Large intestine (tissue), 3 donors: ENCODE measurements at regions not wholly inside any gene's neighbourhood (a gene's known extent, or its start where the extent isn't known, plus 50 kb on each side); places are given as distances from the start of the nearest gene placed in this dataset.

ENCODE experiments used
- DNase-seq, 2 donors: peaks; one replicate each; pipeline versions ENCODE4 v3.0.0 to v3.0.0-alpha.2; 2013
- H3K27ac ChIP-seq: one replicate; pipeline ENCODE4 v1.5.1; 2013; ENCODE audit warnings: low read length
- H3K27me3 ChIP-seq: 2 replicates; pipeline ENCODE4 v1.6.1; 2013; ENCODE audit warnings: low read length; ENCODE audit not compliant: control insufficient read depth, insufficient read depth
- H3K36me3 ChIP-seq: 2 replicates; pipeline ENCODE4 v1.6.1; 2013; ENCODE audit warnings: low read length; ENCODE audit not compliant: control insufficient read depth, insufficient read depth
- H3K4me1 ChIP-seq: one replicate; pipeline ENCODE4 v1.6.1; 2013; ENCODE audit warnings: low read length; ENCODE audit not compliant: control insufficient read depth, insufficient read depth
- H3K4me3 ChIP-seq: one replicate; pipeline ENCODE4 v1.5.1; 2013; ENCODE audit warnings: low read length
- H3K9me3 ChIP-seq: one replicate; pipeline ENCODE4 v1.6.1; 2013; ENCODE audit warnings: mild to moderate bottlenecking, low read depth, low read length, moderate library complexity; ENCODE audit not compliant: control insufficient read depth
- WGBS: methylation state at CpG from one replicate; pipeline ENCODE4 v1.1.5; 2013; ENCODE audit warnings: low lambda C conversion rate; ENCODE audit not compliant: insufficient coverage; 5-methylcytosine and 5-hydroxymethylcytosine counted together

DNA sequence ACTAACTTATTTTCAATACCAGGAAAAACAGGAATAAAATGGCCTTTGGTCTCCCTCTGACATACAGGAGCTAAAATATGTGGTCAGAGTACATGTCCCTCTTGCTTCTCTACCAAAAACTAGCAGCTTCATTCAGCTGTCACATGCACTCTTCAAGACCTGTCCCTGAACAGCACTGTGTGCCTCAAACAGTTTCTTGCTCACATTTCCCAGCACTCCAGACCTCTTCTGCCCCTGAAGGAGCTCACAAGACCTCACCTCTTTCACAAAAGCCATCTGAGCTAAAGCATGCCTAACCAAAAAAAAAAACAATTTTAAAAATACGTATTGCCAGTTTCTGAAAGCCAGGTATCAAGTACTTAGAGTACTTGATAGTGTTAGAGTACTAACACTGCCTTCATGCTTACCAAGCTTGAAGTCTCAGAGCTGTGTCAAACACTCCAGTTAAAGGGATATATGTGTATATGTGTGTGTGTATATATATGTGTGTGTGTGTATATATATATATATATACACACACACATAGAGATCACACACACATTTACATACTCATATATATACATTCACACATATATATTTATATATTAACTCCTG lies 148.3 kb upstream of the POU3F2 start:
- H3K27me3 ChIP-seq, result no peaks in the 10 kb centered on the region
- no peaks in the 10 kb centered on the region for H3K4me1 ChIP-seq
- H3K36me3 ChIP-seq, result no peaks in the 10 kb centered on the region
- WGBS, result no CpG with 5 or more reads among the region's 1 CpG
- H3K4me3 ChIP-seq, result no peak overlapping the region
- no peak for DNase-seq
- no peak overlapping the region for H3K27ac ChIP-seq
- no peaks in the 10 kb centered on the region for H3K9me3 ChIP-seq

DNA sequence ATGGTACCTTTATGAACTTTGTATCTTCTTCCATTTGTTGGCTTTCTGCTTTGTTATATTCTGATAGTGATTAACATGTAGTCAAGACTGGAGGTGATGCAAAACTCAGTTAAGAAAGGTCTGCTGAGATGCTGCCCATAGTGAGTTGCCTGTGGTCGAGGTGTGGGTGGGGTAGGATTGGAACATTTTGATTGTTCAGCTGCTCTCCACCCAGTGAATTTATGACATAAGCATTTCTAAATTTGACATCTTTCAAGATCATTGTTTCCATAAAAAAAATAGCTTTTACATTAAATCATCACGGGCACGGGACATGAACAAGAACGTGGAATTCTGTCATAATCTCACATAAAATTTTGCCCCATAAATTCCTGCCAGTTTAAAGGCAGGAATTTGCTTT lies 146.6 kb upstream of the POU3F2 start:
- Histone ChIP-seq H3K27ac (no peak overlapping the region), H3K4me1 (no peaks in the 10 kb centered on the region), H3K4me3 (no peak overlapping the region), H3K36me3 (no peaks in the 10 kb centered on the region), H3K9me3 (no peaks in the 10 kb centered on the region), H3K27me3 (no peaks in the 10 kb centered on the region)
- no peak for DNase-seq
- 93% methylated on average over 3 of the region's 4 CpGs for WGBS

DNA sequence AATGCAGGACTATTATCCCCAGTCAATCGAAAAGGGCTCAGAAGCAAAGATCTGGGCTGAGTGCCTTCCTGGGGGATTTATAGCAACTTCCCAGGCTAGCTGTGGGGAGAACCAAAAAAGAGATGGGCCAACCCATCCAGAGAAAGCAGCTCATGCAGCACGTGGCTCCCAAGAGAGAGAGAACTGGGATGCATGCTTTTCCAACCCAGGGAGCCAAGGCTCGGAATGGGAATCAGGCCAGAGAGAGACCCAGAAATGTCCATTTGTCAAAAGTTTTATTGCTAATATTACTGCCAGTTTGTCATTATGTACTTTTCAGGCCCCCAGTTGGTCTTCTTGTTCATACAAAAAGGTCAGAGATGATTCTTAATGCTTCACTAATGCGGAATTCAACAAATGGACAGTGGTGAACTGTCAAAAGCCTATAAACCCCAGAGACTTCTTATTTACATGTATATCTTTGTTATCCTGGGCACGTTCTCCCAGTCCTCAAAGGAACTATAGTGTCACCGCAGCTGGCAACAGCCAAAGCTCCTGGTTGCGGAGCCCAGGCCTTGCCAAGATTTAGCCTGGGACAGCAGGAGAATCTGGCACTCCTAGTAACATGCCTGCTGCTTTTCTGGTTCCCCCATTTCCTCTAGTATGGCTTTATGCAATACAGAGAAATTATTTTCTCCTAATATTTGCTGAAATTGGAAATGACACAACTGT lies 139.1 kb upstream of the POU3F2 start:
- H3K4me3 ChIP-seq, result no peak overlapping the region
- H3K4me1 ChIP-seq, result no peaks in the 10 kb centered on the region
- no peak for DNase-seq
- no peaks in the 10 kb centered on the region for H3K27me3 ChIP-seq
- WGBS, result no CpG with 5 or more reads among the region's 7 CpGs
- no peaks in the 10 kb centered on the region for H3K9me3 ChIP-seq
- no peaks in the 10 kb centered on the region for H3K36me3 ChIP-seq
- H3K27ac ChIP-seq, result no peak overlapping the region

DNA sequence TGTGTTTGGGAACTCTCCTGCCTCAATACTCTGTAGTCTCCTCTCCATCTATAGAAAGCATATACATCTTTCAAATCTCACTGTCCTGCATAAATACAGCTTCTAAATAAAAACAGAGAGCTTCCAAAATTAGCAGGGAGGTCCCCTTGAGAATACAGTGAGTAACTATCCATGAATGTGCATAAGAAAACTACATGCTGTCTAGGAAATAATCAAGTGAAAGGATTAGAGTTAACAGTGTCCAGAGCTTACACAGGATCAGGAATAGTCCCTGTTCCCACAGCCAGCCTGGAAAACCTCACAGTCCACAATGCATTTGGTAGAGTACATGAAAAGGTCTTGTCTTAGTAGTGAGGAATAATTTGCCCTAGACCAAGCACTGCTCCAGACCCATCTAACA lies 123.0 kb upstream of the POU3F2 start:
- Histone ChIP-seq H3K4me3 (no peak overlapping the region), H3K27me3 (no peaks in the 10 kb centered on the region), H3K4me1 (no peaks in the 10 kb centered on the region), H3K27ac (no peak overlapping the region), H3K36me3 (no peaks in the 10 kb centered on the region), H3K9me3 (no peaks in the 10 kb centered on the region)
- no peak for DNase-seq

DNA sequence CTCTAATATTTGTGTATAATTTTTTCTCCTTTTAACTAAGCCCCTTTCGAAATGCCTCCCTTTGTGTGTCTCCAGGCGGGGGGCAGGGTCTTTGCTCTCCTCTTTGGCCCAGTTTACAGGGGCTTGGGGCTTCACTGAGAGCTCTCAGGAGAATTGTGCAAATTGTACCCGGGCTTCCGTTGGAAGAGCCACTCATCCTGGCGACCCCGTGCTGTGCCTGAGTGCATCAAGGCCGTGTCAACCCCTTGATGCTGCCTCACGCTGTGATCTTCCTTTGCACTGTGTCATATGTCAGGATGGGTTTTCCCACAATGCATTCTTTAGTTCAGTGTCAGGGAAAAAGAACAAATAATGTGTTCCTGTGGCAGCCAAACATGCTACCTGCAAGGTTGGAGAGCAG lies 118.0 kb upstream of the POU3F2 start:
- DNase-seq, result no peak
- Histone ChIP-seq H3K36me3 (no peaks in the 10 kb centered on the region), H3K9me3 (no peaks in the 10 kb centered on the region), H3K27me3 (no peaks in the 10 kb centered on the region), H3K27ac (no peak overlapping the region), H3K4me3 (no peak overlapping the region), H3K4me1 (no peaks in the 10 kb centered on the region)
- no CpG with 5 or more reads among the region's 8 CpGs for WGBS

DNA sequence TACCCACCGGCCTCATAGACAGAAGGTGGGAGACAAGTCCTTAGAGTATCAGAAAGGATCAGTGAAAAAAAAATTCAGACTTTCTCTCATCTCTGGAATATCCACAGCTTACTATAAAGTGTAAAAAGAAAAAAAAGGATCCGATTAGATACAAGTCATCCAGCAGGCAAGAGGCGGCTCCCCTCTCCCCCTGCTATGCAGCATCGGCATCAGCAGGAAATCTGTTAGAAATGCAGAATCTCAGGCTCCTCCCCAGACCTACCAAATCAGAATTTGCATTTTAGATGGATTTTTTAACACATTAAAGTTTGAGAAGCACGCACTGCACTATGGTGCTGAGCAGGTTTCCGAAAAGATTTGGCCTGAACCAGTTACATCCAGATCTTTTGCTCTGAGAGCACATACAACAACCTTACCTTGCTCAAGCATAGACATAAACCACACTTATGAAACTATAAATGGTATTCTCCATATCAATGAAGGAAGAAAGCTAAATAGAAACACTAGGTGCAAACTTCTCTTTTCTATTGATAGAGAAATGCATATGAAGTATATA lies 117.0 kb upstream of the POU3F2 start:
- WGBS, result no CpG with 5 or more reads among the region's 6 CpGs
- Histone ChIP-seq H3K4me1 (no peaks in the 10 kb centered on the region), H3K36me3 (no peaks in the 10 kb centered on the region), H3K27ac (no peak overlapping the region), H3K27me3 (no peaks in the 10 kb centered on the region), H3K9me3 (no peaks in the 10 kb centered on the region), H3K4me3 (no peak overlapping the region)
- no peak for DNase-seq

DNA sequence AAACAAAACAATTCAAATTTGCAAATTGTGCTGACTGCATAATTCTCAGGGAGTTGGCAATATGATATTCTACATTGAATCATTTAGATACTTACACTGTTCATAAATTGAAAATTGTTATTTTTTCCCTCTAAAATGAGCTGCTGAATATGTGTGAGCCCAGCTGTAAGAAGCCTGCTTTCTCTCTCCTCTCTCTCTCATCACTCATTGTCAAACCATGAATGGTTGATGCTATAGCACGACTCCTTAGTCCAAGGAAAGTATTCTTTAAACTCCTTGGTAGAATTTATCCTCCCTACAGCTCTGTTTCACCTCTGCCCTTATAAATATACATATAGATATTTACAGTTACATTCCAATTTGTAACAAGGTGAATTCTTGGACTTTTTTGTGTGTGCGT lies 116.4 kb upstream of the POU3F2 start:
- Histone ChIP-seq H3K4me1 (no peaks in the 10 kb centered on the region), H3K4me3 (no peak overlapping the region), H3K36me3 (no peaks in the 10 kb centered on the region), H3K9me3 (no peaks in the 10 kb centered on the region), H3K27ac (no peak overlapping the region), H3K27me3 (no peaks in the 10 kb centered on the region)
- 67% methylated on average over 1 of the region's 2 CpGs for WGBS
- DNase-seq, result no peak

DNA sequence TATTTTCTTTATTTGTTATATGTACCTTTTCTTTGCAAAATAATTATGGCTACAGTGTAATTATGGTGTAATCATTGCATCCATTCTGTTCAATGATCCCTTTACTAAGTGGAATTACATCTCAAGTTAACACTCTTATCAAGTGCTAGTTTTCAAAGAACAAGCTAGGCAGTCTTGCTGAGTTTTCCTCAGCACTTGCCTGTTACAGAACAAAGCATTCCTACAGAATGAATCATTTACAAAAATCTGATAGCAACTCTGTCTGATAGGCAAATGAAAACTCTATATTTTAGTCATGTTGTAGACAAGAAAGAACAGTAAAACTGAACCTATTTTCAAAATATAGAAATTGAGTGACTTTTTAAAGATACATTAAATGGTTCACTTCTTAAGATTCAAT lies 109.8 kb upstream of the POU3F2 start:
- no peaks in the 10 kb centered on the region for H3K4me1 ChIP-seq
- no peak overlapping the region for H3K27ac ChIP-seq
- no peaks in the 10 kb centered on the region for H3K36me3 ChIP-seq
- DNase-seq, result no peak
- H3K27me3 ChIP-seq, result no peaks in the 10 kb centered on the region
- no peak overlapping the region for H3K4me3 ChIP-seq
- no peaks in the 10 kb centered on the region for H3K9me3 ChIP-seq

DNA sequence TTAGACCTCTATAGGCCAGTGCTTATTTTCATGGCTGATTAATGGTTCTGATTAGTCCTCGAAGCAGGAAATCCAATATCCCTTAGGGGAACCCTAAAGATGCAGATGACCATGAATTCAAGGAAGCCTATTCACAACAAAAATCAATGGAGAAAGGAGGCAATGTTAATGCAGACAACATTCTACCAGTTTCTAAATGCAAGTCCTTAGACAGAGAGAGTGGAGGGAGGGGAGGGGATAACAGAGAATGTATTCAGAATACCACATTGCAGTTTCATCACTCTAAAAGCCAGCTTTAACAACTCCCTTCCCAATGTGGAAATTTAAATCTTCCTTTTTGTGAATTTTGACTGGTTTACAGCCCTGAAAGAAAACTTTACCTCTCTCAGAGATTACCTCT lies 87.1 kb upstream of the POU3F2 start:
- 50% methylated on average over 1 of the region's 1 CpG for WGBS
- no peak for DNase-seq

DNA sequence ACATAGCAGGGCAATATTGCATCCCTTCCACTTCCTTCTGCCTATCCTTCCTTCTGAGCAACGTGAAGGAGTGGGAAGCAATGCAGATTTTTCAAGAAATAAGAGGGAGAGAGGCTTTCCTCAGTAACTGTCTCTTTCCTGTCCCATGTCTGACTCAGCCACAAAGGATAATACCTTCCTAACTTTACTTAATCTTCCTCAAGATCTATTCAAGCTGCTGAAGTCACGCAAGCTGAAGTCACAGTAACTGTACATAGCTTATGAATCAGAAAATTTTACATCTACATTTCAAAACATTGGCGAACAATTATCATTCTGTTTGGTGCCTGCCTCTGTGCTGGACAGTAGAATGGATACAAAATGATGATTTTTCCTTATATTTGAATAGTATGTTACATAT lies 86.4 kb upstream of the POU3F2 start:
- no peaks in the 10 kb centered on the region for H3K9me3 ChIP-seq
- H3K4me1 ChIP-seq, result no peaks in the 10 kb centered on the region
- H3K4me3 ChIP-seq, result no peak overlapping the region
- H3K27ac ChIP-seq, result no peak overlapping the region
- 17% methylated on average over 1 of the region's 3 CpGs for WGBS
- no peak for DNase-seq
- no peaks in the 10 kb centered on the region for H3K27me3 ChIP-seq
- H3K36me3 ChIP-seq, result no peaks in the 10 kb centered on the region

More for the DNA sequence above, 87.1 kb upstream of the POU3F2 start:
- Histone ChIP-seq H3K4me1 (no peaks in the 10 kb centered on the region), H3K4me3 (no peak overlapping the region), H3K36me3 (no peaks in the 10 kb centered on the region), H3K27ac (no peak overlapping the region), H3K9me3 (no peaks in the 10 kb centered on the region), H3K27me3 (no peaks in the 10 kb centered on the region)

DNA sequence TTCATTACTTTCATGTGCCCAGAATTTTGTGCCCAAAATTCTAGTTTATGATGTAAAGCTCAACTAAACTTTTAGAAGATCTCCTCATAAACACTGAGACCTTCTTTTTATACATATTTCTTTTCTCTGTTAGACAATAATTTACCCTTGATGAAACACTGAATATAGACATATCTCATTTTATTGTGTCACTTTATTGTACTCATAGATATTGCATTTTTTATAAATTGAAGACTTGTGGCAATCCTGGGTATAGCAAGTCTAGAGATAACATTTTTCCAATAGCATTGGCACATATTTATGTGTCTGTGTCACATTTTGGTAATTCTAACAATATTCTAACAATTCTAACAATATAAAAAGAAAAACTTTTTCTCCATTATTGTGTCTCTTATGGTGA lies 74.9 kb upstream of the POU3F2 start:
- Histone ChIP-seq H3K27ac (no peak overlapping the region), H3K4me3 (no peak overlapping the region)

More for the DNA sequence above, 74.9 kb upstream of the POU3F2 start:
- DNase-seq, result no peak
- no peaks in the 10 kb centered on the region for H3K4me1 ChIP-seq
- H3K27me3 ChIP-seq, result no peaks in the 10 kb centered on the region
- H3K9me3 ChIP-seq, result no peaks in the 10 kb centered on the region
- H3K36me3 ChIP-seq, result no peaks in the 10 kb centered on the region
